ENCODE measurements at regions not wholly inside any gene's neighbourhood (a gene's known extent, or its start where the extent isn't known, plus 50 kb on each side); places are given as distances from the start of the nearest gene placed in this dataset.

GRCh38 chr17:77700165-77700881 is 258.2 kb upstream of the TNRC6C start:
- DNase-seq (ENCODE audit: extremely low read depth in 1 of 4, low spot score in 3 of 4): no peak
- no peaks in the 10 kb centered on the region for H3K9me1 ChIP-seq (ENCODE audit: control insufficient read depth, insufficient read depth, low read length)
- no peak for FAIRE-seq
- H3K79me2 ChIP-seq (ENCODE audit: control insufficient read depth, insufficient read depth, low read length): no peaks in the 10 kb centered on the region
- peaks cover 2% of the 10 kb centered on the region; the same call in 1 of the 2 replicates for H3K9me3 ChIP-seq (replicated peaks; ENCODE audit: control insufficient read depth, insufficient read depth, low read depth, low read length)
- H3K36me3 ChIP-seq (ENCODE audit: control insufficient read depth, insufficient read depth, low read length): no peaks in the 10 kb centered on the region
- whole genome bisulfite sequencing (ENCODE audit: insufficient coverage, low coverage, missing lambda C conversion rate): 2% methylated on average over 13 of the region's 13 CpGs
- H3K27ac ChIP-seq (ENCODE audit: extremely low read depth, low read depth, low read length): no peak overlapping the region
- intact Hi-C loops (cut with micrococcal nuclease) (no loop called here), in situ Hi-C loops (cut with MboI) (no loop called here)
- no peak overlapping the region for H3K4me3 ChIP-seq
- H3K4me1 ChIP-seq (replicated peaks in 1 of 2; ENCODE audit: control insufficient read depth in 2 of 2, insufficient read depth in 2 of 2, low read length in 2 of 2): no peaks in the 10 kb centered on the region
- H4K20me1 ChIP-seq (replicated peaks; ENCODE audit: control insufficient read depth, insufficient read depth, low read length): 0 out of 2 replicates have a peak, but pooled peaks cover 7% of the 10 kb centered on the region
- POLR2A ChIA-PET: no interaction called here
- peaks cover 27 to 55% of the 10 kb centered on the region in 2 experiments for H3K27me3 ChIP-seq (ENCODE audit: control insufficient read depth in 2 of 2, insufficient read depth in 2 of 2, low read length in 2 of 2)
- CTCF ChIA-PET (ENCODE audit: low intra/inter-chr PET ratio): no interaction called here
- BruUV-seq (replicated peaks): no TSS peak
- no peak overlapping the region for H3K4me2 ChIP-seq (ENCODE audit: insufficient read depth, low read length)
- H3K9ac ChIP-seq (ENCODE audit: insufficient read depth in 1 of 2, low read depth in 2 of 2, low read length in 2 of 2): no peak overlapping the region
- no peak overlapping the region for H2AFZ ChIP-seq (ENCODE audit: low read depth, low read length)
- no peak for ATAC-seq
- TF ChIP-seq GTF2E2 (tag; IDR thresholded peaks at IDR 0.05) (no peak), NBN (IDR thresholded peaks at IDR 0.05; ENCODE audit: low read depth) (no peak), TGIF2 (CRISPR knock-in tag; IDR thresholded peaks at IDR 0.05) (no peak), SMAD1 (IDR thresholded peaks at IDR 0.05; ENCODE audit: low read depth, low read length, partially characterized antibody) (no peak), ZNF740 (CRISPR knock-in tag; IDR thresholded peaks at IDR 0.05) (no peak), ZNF740 (tag; IDR thresholded peaks at IDR 0.05) (no peak), ZNF551 (CRISPR knock-in tag; IDR thresholded peaks at IDR 0.05) (no peak), ZC3H8 (IDR thresholded peaks at IDR 0.05) (no peak), RBBP5 (IDR thresholded peaks at IDR 0.05; ENCODE audit: borderline replicate concordance, insufficient read depth, low read length, poor library complexity, severe bottlenecking) (no peak), ZNF282 (CRISPR knock-in tag; IDR thresholded peaks at IDR 0.05) (no peak), CHD4 (IDR thresholded peaks at IDR 0.05; ENCODE audit: insufficient read depth, insufficient replicate concordance, low read depth, low read length, poor library complexity, severe bottlenecking) (no peak), CHAMP1 (IDR thresholded peaks at IDR 0.05) (no peak), SETDB1 (IDR thresholded peaks at IDR 0.05; ENCODE audit: low read length) (no peak), GABPB2 (CRISPR knock-in tag; conservative IDR thresholded peaks at IDR 0.05) (no peak)
